ENCODE measurements at regions not wholly inside any gene's neighbourhood (a gene's known extent, or its start where the extent isn't known, plus 50 kb on each side); places are given as distances from the start of the nearest gene placed in this dataset.

DNA sequence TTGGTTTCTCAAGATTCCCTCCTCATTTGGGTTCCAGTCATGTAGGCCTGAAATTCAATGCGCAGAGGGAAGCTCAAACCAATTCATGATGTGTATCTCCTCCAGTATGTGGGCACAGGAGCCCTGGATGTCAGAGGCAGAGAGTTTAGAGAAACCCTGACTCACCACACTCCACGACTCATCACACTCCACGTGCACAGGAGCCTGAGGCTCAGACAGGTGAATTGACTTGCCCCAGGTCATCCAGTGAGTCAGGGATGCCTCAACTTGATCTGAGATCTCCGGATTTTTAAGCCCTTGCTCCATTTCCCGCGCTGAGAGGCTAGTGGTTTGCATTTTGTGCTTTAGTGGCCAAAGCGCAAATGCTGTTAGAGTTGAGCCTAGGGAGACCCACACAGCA, 183.9 kb downstream of the HAPSTR1 start:
- H3K9ac ChIP-seq = no peak overlapping the region
- H3K9me2 ChIP-seq (ENCODE audit: insufficient read depth) = no peaks in the 10 kb centered on the region
- no peak overlapping the region for H3K4me3 ChIP-seq
- H3K4me1 ChIP-seq (ENCODE audit: insufficient read depth) = no peaks in the 10 kb centered on the region
- 44 to 45% methylated on average over 7 of the region's 7 CpGs for WGBS, 2 experiments (ENCODE audit: low coverage in 1 of 2, low lambda C conversion rate in 2 of 2, missing lambda C conversion rate in 2 of 2)
- H3K27me3 ChIP-seq (replicated peaks; ENCODE audit: insufficient read depth) = no peaks in the 10 kb centered on the region
- H3K4me2 ChIP-seq (ENCODE audit: unreplicated experiment) = no peak overlapping the region
- in situ Hi-C loops (cut with MboI) = no loop called here
- no peak overlapping the region for H3K27ac ChIP-seq
- no peak for TF ChIP-seq EZH2 (IDR thresholded peaks at IDR 0.05; ENCODE audit: insufficient read depth, poor library complexity, severe bottlenecking)
- TF ChIP-seq EZH2phosphoT487 (IDR thresholded peaks at IDR 0.05; ENCODE audit: insufficient read depth, low read depth) = no peak
- no peaks in the 10 kb centered on the region for H3K9me3 ChIP-seq (ENCODE audit: low read depth)
- no peak overlapping the region for H2AFZ ChIP-seq
- H3F3A ChIP-seq (ENCODE audit: insufficient read depth) = no peaks in the 10 kb centered on the region
- DNase-seq = no peak
- no peaks in the 10 kb centered on the region for H3K36me3 ChIP-seq (ENCODE audit: low read depth)
- no peaks in the 10 kb centered on the region for H4K20me1 ChIP-seq (ENCODE audit: insufficient read depth)
- no peaks in the 10 kb centered on the region for H3K79me2 ChIP-seq (ENCODE audit: insufficient read depth)

DNA sequence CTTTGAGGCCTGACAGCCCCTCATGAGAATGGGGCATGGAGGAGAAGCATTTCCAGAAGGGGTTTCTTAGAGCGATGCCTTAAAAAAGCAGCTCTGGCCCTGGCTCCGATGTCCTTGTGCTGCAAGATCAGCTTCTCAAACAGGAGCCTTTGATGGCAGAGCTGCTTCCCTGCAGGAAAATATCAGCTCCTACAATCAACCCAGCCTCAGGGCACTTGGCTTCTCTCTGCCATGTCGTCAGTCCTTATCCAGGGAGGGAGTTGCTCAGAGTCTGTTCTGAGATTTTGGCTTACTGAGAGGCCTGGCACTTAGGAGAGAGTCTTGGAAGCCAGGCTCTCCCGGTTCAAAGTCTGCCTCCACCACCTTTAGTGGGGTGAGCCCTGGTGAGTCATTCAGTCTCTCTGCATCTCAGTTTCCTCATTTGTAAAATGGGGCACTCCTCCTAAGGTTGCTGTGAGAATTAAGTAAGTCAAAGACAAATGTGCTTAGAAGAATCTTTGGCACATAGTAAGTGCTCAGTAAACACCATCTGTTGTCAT, 184.4 kb downstream of the HAPSTR1 start:
- no peaks in the 10 kb centered on the region for H3K79me2 ChIP-seq (ENCODE audit: insufficient read depth)
- no peak overlapping the region for H3K4me3 ChIP-seq
- TF ChIP-seq EZH2phosphoT487 (IDR thresholded peaks at IDR 0.05; ENCODE audit: insufficient read depth, low read depth) (no peak), EZH2 (IDR thresholded peaks at IDR 0.05; ENCODE audit: insufficient read depth, poor library complexity, severe bottlenecking) (no peak)
- H3K27ac ChIP-seq = no peak overlapping the region
- no peak overlapping the region for H2AFZ ChIP-seq
- no peaks in the 10 kb centered on the region for H3K9me2 ChIP-seq (ENCODE audit: insufficient read depth)
- H3K36me3 ChIP-seq (ENCODE audit: low read depth) = no peaks in the 10 kb centered on the region
- H3K9me3 ChIP-seq (ENCODE audit: low read depth) = no peaks in the 10 kb centered on the region
- 40 to 52% methylated on average over 4 of the region's 4 CpGs for WGBS, 2 experiments (ENCODE audit: low coverage in 1 of 2, low lambda C conversion rate in 2 of 2, missing lambda C conversion rate in 2 of 2)
- no peaks in the 10 kb centered on the region for H4K20me1 ChIP-seq (ENCODE audit: insufficient read depth)
- H3F3A ChIP-seq (ENCODE audit: insufficient read depth) = no peaks in the 10 kb centered on the region
- no peaks in the 10 kb centered on the region for H3K4me1 ChIP-seq (ENCODE audit: insufficient read depth)
- no peak overlapping the region for H3K4me2 ChIP-seq (ENCODE audit: unreplicated experiment)
- H3K9ac ChIP-seq = no peak overlapping the region
- no peak for DNase-seq
- H3K27me3 ChIP-seq (replicated peaks; ENCODE audit: insufficient read depth) = no peaks in the 10 kb centered on the region
- in situ Hi-C loops (cut with MboI) = no loop called here

DNA sequence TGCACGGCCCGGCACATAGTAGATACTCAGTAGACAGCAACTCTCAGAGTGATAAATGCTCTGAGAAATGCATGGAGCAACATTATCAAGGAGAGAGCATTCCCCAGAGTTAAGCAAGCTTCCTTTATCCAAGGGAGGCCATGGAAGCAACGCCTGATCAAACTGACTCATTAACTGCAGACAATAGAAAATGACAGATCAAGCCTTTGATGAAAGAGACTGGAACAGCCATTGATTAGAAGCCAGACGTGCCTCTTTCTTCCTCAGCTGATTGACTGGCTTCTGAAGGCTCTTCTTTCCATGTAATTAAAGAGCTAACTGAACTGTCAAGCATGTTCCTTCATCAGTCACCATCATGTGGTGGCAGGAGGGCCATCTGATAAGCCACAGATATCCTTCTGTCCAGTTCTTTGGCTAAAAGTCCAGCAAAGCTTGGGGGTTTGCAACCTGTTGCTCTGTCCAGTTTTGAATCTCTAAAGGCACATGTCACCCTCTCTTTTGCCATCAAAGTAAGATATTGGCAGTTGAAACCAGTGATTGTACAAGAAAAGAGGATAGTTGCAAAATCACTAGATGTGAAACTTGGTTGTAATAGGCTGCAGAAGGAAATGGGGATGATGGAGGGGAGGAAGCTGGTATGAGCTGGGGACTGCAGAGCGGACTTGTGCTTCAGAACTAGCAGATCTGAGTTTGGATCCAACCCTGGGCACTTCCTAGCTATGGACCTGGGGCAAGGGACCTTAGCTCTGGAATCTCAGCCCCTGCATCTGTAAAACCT, 188.0 kb downstream of the HAPSTR1 start:
- Histone ChIP-seq H3K9me3 (ENCODE audit: low read depth) (no peaks in the 10 kb centered on the region), H4K20me1 (ENCODE audit: insufficient read depth) (no peaks in the 10 kb centered on the region), H3K27me3 (replicated peaks; ENCODE audit: insufficient read depth) (no peaks in the 10 kb centered on the region), H3F3A (ENCODE audit: insufficient read depth) (no peaks in the 10 kb centered on the region), H3K4me3 (no peak overlapping the region), H3K4me2 (ENCODE audit: unreplicated experiment) (no peak overlapping the region), H3K4me1 (ENCODE audit: insufficient read depth) (no peaks in the 10 kb centered on the region), H2AFZ (no peak overlapping the region), H3K36me3 (ENCODE audit: low read depth) (no peaks in the 10 kb centered on the region), H3K9ac (no peak overlapping the region), H3K79me2 (ENCODE audit: insufficient read depth) (no peaks in the 10 kb centered on the region), H3K27ac (no peak overlapping the region), H3K9me2 (ENCODE audit: insufficient read depth) (no peaks in the 10 kb centered on the region)
- DNase-seq = no peak
- in situ Hi-C loops (cut with MboI) = no loop called here
- TF ChIP-seq EZH2phosphoT487 (IDR thresholded peaks at IDR 0.05; ENCODE audit: insufficient read depth, low read depth) (no peak), EZH2 (IDR thresholded peaks at IDR 0.05; ENCODE audit: insufficient read depth, poor library complexity, severe bottlenecking) (no peak)
- WGBS, 2 experiments (ENCODE audit: low coverage in 1 of 2, low lambda C conversion rate in 2 of 2, missing lambda C conversion rate in 2 of 2) = 12% methylated on average over 5 of the region's 5 CpGs

DNA sequence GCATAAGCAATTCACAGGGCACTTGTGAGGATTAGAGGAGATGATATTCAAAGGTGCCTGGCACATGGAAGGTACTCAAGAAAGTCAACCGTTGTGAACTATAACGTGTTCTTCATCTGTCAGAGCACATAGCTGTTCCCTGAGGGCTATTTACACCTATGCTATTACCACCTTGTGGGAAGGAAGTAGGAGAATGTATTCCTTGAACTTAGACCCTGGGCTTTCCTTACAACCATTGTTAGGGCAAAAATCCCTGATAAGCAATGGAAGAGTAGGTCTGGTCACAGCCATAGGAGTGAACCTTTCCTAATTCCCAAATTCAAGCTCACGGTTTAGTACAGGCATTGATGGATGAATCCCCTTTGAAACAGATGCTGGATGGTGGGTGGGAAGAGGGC, 188.6 kb downstream of the HAPSTR1 start:
- no peaks in the 10 kb centered on the region for H3F3A ChIP-seq (ENCODE audit: insufficient read depth)
- no peak overlapping the region for H3K4me3 ChIP-seq
- H3K4me1 ChIP-seq (ENCODE audit: insufficient read depth) = no peaks in the 10 kb centered on the region
- TF ChIP-seq EZH2phosphoT487 (IDR thresholded peaks at IDR 0.05; ENCODE audit: insufficient read depth, low read depth) (no peak), EZH2 (IDR thresholded peaks at IDR 0.05; ENCODE audit: insufficient read depth, poor library complexity, severe bottlenecking) (no peak)
- no peaks in the 10 kb centered on the region for H3K9me2 ChIP-seq (ENCODE audit: insufficient read depth)
- H2AFZ ChIP-seq = no peak overlapping the region
- no peaks in the 10 kb centered on the region for H3K27me3 ChIP-seq (replicated peaks; ENCODE audit: insufficient read depth)
- no peak overlapping the region for H3K4me2 ChIP-seq (ENCODE audit: unreplicated experiment)
- no peaks in the 10 kb centered on the region for H3K79me2 ChIP-seq (ENCODE audit: insufficient read depth)
- H3K27ac ChIP-seq = no peak overlapping the region
- WGBS, 2 experiments (ENCODE audit: low coverage in 1 of 2, low lambda C conversion rate in 2 of 2, missing lambda C conversion rate in 2 of 2) = 24 to 36% methylated on average over 3 of the region's 3 CpGs
- H4K20me1 ChIP-seq (ENCODE audit: insufficient read depth) = no peaks in the 10 kb centered on the region
- DNase-seq = no peak
- H3K9ac ChIP-seq = no peak overlapping the region
- in situ Hi-C loops (cut with MboI) = no loop called here
- H3K36me3 ChIP-seq (ENCODE audit: low read depth) = no peaks in the 10 kb centered on the region
- H3K9me3 ChIP-seq (ENCODE audit: low read depth) = no peaks in the 10 kb centered on the region
